ENCODE measurements at regions not wholly inside any gene's neighbourhood (a gene's known extent, or its start where the extent isn't known, plus 50 kb on each side); places are given as distances from the start of the nearest gene placed in this dataset.

DNA sequence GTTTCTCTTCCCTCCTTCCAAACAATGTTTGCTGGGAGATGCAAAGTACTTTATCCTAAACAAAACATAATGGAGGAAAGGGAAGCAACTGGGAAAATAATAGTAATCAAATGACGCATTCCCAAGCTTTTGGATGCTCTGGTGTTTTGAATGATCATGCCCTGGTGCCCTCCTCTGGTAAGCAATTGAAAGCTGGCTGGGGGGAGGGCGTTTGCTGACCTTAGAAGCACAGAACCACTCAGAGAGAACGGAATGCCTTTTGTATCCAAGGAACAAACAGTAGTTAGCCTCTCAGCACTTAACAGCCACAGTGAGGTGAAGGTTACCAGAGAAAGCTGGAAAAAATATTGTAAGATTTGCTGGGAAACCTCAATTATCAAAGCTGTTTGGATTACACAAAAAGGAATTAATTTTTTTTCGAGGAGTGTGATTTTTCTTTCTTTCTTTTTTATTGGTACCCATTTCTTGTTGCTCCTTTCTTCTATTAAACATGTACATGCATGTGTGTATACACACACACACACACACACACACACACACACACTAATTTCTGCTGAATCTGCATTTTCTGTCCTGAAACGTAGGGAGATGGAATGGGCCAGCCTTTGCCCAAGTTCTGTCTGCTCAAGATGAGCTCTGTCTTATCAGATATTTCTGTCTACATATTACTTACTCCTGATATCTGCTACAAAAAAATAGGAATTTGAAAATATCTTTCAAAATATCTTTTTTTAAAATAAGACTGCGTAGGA, 155.8 kb upstream of the IGFBP7 start:
- Mint-ChIP-seq H3K4me1 (no peaks in the 10 kb centered on the region), H3K4me3 (no peak overlapping the region), H3K27me3 (ENCODE audit: low read depth in 2 of 2) (peaks cover 0 to 18% of the 10 kb centered on the region in 2 donors), H3K27ac (no peak overlapping the region), H3K9me3 (peaks cover 0 to 2% of the 10 kb centered on the region in 2 donors), H3K36me3 (no peaks in the 10 kb centered on the region)
- H3K9me3 ChIP-seq (ENCODE audit: control insufficient read depth, insufficient read depth, low read length): no peaks in the 10 kb centered on the region
- H3K4me1 ChIP-seq (ENCODE audit: control insufficient read depth, insufficient read depth, low read length): no peaks in the 10 kb centered on the region
- no peaks in the 10 kb centered on the region for H3K27me3 ChIP-seq (ENCODE audit: control insufficient read depth, insufficient read depth, low read length)
- ATAC-seq (no peak), DNase-seq (no peak)
- intact Hi-C loops (cut with micrococcal nuclease): no loop called here
- WGBS (ENCODE audit: insufficient coverage): 50% methylated on average over 5 of the region's 6 CpGs
- TF ChIP-seq, protein P1, sequence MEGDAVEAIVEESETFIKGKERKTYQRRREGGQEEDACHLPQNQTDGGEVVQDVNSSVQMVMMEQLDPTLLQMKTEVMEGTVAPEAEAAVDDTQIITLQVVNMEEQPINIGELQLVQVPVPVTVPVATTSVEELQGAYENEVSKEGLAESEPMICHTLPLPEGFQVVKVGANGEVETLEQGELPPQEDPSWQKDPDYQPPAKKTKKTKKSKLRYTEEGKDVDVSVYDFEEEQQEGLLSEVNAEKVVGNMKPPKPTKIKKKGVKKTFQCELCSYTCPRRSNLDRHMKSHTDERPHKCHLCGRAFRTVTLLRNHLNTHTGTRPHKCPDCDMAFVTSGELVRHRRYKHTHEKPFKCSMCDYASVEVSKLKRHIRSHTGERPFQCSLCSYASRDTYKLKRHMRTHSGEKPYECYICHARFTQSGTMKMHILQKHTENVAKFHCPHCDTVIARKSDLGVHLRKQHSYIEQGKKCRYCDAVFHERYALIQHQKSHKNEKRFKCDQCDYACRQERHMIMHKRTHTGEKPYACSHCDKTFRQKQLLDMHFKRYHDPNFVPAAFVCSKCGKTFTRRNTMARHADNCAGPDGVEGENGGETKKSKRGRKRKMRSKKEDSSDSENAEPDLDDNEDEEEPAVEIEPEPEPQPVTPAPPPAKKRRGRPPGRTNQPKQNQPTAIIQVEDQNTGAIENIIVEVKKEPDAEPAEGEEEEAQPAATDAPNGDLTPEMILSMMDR (IDR thresholded peaks at IDR 0.05): no peak
- no peak overlapping the region for H3K4me3 ChIP-seq (ENCODE audit: low read length)
- no peak overlapping the region for H3K27ac ChIP-seq (ENCODE audit: low read length)
- H3K36me3 ChIP-seq (ENCODE audit: control insufficient read depth, insufficient read depth, low read length): no peaks in the 10 kb centered on the region

DNA sequence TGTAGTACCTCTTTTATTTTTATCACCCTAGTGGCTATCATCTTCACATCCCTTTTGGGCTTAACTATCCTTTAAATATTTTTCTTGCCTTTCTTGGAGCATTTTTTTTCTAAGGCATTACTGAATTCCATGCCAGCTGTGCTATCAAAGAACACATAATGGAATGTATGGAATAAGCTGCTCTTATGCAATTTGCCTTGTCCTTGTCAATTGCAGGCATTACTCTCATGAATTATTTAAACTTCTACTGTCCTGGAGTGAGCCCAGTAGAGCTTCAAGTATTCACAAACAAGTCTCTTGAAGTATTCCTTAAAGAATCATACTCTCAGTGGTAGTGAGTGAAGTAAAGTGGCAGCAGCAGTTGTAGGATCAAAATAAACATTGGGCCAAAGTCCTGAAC, 144.6 kb upstream of the IGFBP7 start:
- Mint-ChIP-seq H3K36me3 (no peaks in the 10 kb centered on the region), H3K27ac (no peak overlapping the region), H3K4me1 (no peaks in the 10 kb centered on the region), H3K27me3 (ENCODE audit: low read depth in 2 of 2) (peaks cover 0 to 11% of the 10 kb centered on the region in 2 donors), H3K4me3 (no peak overlapping the region), H3K9me3 (no peaks in the 10 kb centered on the region)
- Histone ChIP-seq H3K4me1 (ENCODE audit: control insufficient read depth, insufficient read depth, low read length) (no peaks in the 10 kb centered on the region), H3K27me3 (ENCODE audit: control insufficient read depth, insufficient read depth, low read length) (no peaks in the 10 kb centered on the region), H3K36me3 (ENCODE audit: control insufficient read depth, insufficient read depth, low read length) (no peaks in the 10 kb centered on the region), H3K4me3 (ENCODE audit: low read length) (no peak overlapping the region), H3K9me3 (ENCODE audit: control insufficient read depth, insufficient read depth, low read length) (no peaks in the 10 kb centered on the region), H3K27ac (ENCODE audit: low read length) (no peak overlapping the region)
- ATAC-seq (no peak), DNase-seq (no peak)
- intact Hi-C loops (cut with micrococcal nuclease): no loop called here
- TF ChIP-seq, protein P1 (IDR thresholded peaks at IDR 0.05): no peak

DNA sequence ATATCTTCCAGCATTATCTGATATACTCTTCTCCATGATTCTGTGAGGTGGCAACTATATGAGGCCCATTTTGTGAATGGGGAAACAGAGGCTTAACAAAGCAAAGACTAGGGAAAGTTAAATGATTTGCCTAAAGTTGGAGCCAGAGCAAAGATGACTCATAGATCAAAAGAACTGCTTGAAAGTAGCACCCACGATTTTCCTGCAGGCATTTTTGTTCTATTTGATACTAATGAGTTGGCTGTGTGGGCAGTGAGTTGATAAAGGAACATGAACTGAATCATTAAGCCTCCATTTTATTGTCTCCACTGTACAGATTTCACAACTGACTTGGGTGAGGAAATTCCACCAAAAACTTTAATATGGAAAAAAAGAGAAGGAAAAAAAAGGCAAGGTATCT, 138.9 kb upstream of the IGFBP7 start:
- Mint-ChIP-seq H3K36me3 (no peaks in the 10 kb centered on the region), H3K4me3 (no peak overlapping the region), H3K27ac (no peak overlapping the region), H3K9me3 (peaks cover 0 to 2% of the 10 kb centered on the region in 2 donors), H3K27me3 (ENCODE audit: low read depth in 2 of 2) (peaks cover 4 to 43% of the 10 kb centered on the region in 2 donors), H3K4me1 (no peaks in the 10 kb centered on the region)
- no peak for DNase-seq
- Histone ChIP-seq H3K4me3 (ENCODE audit: low read length) (no peak overlapping the region), H3K36me3 (ENCODE audit: control insufficient read depth, insufficient read depth, low read length) (no peaks in the 10 kb centered on the region), H3K27ac (ENCODE audit: low read length) (no peak overlapping the region), H3K27me3 (ENCODE audit: control insufficient read depth, insufficient read depth, low read length) (no peaks in the 10 kb centered on the region), H3K9me3 (ENCODE audit: control insufficient read depth, insufficient read depth, low read length) (no peaks in the 10 kb centered on the region), H3K4me1 (ENCODE audit: control insufficient read depth, insufficient read depth, low read length) (no peaks in the 10 kb centered on the region)
- TF ChIP-seq, protein P1 (IDR thresholded peaks at IDR 0.05): no peak
- intact Hi-C loops (cut with micrococcal nuclease): no loop called here
- ATAC-seq: no peak
- 38% methylated on average over 1 of the region's 1 CpG for WGBS (ENCODE audit: insufficient coverage)

DNA sequence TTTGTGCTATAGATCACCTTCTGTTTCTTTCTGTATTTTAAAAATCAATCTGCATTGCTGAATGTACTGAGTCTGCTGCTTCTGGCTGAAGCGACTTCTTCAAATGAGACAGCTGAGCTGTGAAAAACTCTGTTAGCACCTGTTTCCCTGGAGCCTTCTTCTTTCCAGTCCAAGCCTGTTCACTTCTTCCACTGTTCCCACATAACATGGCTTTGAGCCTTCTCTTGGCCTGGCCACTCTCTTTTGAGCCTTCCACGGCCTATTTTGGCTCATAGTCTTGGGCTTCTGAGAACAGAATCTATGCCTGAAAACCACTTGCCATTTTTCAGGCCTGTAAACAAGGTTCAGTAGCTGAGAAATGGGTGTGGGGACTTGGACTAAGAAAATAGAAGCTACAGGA, 132.9 kb upstream of the IGFBP7 start:
- WGBS (ENCODE audit: insufficient coverage): 91% methylated on average over 2 of the region's 2 CpGs
- H3K9me3 Mint-ChIP-seq: peaks cover 0 to 2% of the 10 kb centered on the region in 2 donors

More for the DNA sequence above, 132.9 kb upstream of the IGFBP7 start:
- no peak overlapping the region for H3K27ac ChIP-seq (ENCODE audit: low read length)
- no peak overlapping the region for H3K4me3 ChIP-seq (ENCODE audit: low read length)
- DNase-seq (no peak), ATAC-seq (no peak)
- no peaks in the 10 kb centered on the region for H3K36me3 Mint-ChIP-seq
- TF ChIP-seq, protein P1 (IDR thresholded peaks at IDR 0.05): no peak
- no peaks in the 10 kb centered on the region for H3K36me3 ChIP-seq (ENCODE audit: control insufficient read depth, insufficient read depth, low read length)
- H3K9me3 ChIP-seq (ENCODE audit: control insufficient read depth, insufficient read depth, low read length): no peaks in the 10 kb centered on the region
- H3K27ac Mint-ChIP-seq: no peak overlapping the region
- H3K27me3 ChIP-seq (ENCODE audit: control insufficient read depth, insufficient read depth, low read length): no peaks in the 10 kb centered on the region
- intact Hi-C loops (cut with micrococcal nuclease): no loop called here
- H3K4me1 Mint-ChIP-seq: no peaks in the 10 kb centered on the region
- H3K4me1 ChIP-seq (ENCODE audit: control insufficient read depth, insufficient read depth, low read length): no peaks in the 10 kb centered on the region
- H3K27me3 Mint-ChIP-seq (ENCODE audit: low read depth in 2 of 2): peaks cover 11 to 22% of the 10 kb centered on the region in 2 donors
- no peak overlapping the region for H3K4me3 Mint-ChIP-seq

All from natural killer cell (primary cell).